PC-9 (cell line): ENCODE measurements at regions not wholly inside any gene's neighbourhood (a gene's known extent, or its start where the extent isn't known, plus 50 kb on each side); places are given as distances from the start of the nearest gene placed in this dataset.

Experiments used
- BruUV-seq: library from RNA; stranded (reverse); fragments of 400-500 nt; replicated peaks from 2 replicates; lab custom pipeline; 2021; lab: Mats Ljungman, UMichigan
- CTCF ChIA-PET: fragments of 300-600 bp; sonication (Branson Sonifier 250); formaldehyde crosslinking; loops from one replicate; lab custom pipeline; 2022; ENCODE audit warnings: antibody characterized with exemption; lab: Charles Lee
- POLR2A ChIA-PET: fragments of 300-600 bp; sonication (Branson Sonifier 250); formaldehyde crosslinking; loops from one replicate; lab custom pipeline; 2022; ENCODE audit warnings: antibody characterized with exemption; ENCODE audit not compliant: unreplicated experiment; lab: Charles Lee
- DNase-seq, 2 experiments: peaks; one replicate each; pipeline versions ENCODE4 v3.0.0 to v3.0.0-alpha.2; 2015 to 2022; ENCODE audit warnings: mixed read lengths in 1 of 2
- H2AFZ ChIP-seq: fragments of 200-600 bp; sonication (generic); 2 replicates; pipeline ENCODE4 v1.8.1; 2017; ENCODE audit warnings: antibody characterized with exemption
- H3F3A ChIP-seq: fragments of 200-600 bp; sonication (generic); 2 replicates; pipeline ENCODE4 v1.8.1; 2017; ENCODE audit warnings: antibody characterized with exemption, mild to moderate bottlenecking, low read depth; ENCODE audit not compliant: insufficient read depth
- H3K27ac ChIP-seq: fragments of 200-600 bp; sonication (generic); 2 replicates; pipeline ENCODE4 v1.6.1; 2016; ENCODE audit warnings: mixed run types
- H3K27me3 ChIP-seq: fragments of 200-600 bp; sonication (generic); 2 replicates; pipeline ENCODE4 v1.6.1; 2016; ENCODE audit warnings: low read depth, mixed run types; ENCODE audit not compliant: insufficient read depth
- H3K36me3 ChIP-seq: fragments of 200-600 bp; sonication (generic); 2 replicates; pipeline ENCODE4 v1.6.1; 2016; ENCODE audit warnings: low read depth, mixed run types
- H3K4me1 ChIP-seq: fragments of 200-600 bp; sonication (generic); replicated peaks from 2 replicates; pipeline ENCODE4 v1.6.1; 2016; ENCODE audit warnings: mixed run types; ENCODE audit not compliant: insufficient read depth
- H3K4me2 ChIP-seq: fragments of 200-600 bp; sonication (generic); 2 replicates; pipeline ENCODE4 v1.6.1; 2017; ENCODE audit warnings: mixed run types
- H3K4me3 ChIP-seq: fragments of 200-600 bp; sonication (generic); 2 replicates; pipeline ENCODE4 v1.6.1; 2016; ENCODE audit warnings: mixed run types
- H3K79me2 ChIP-seq: fragments of 200-600 bp; sonication (generic); 2 replicates; pipeline ENCODE4 v1.6.1; 2017; ENCODE audit warnings: low read depth, mixed run types
- H3K9me2 ChIP-seq: fragments of 200-600 bp; sonication (generic); 2 replicates; pipeline ENCODE4 v1.8.1; 2017; ENCODE audit warnings: mild to moderate bottlenecking; ENCODE audit not compliant: insufficient read depth
- H3K9me3 ChIP-seq: fragments of 200-600 bp; sonication (generic); 2 replicates; pipeline ENCODE4 v1.8.1; 2016; ENCODE audit warnings: low read depth; ENCODE audit not compliant: insufficient read depth
- H4K20me1 ChIP-seq: fragments of 200-600 bp; sonication (generic); 2 replicates; pipeline ENCODE4 v1.8.1; 2017; ENCODE audit not compliant: insufficient read depth
- CTCF ChIP-seq: fragments of 200-600 bp; sonication (generic); conservative IDR thresholded peaks from 2 replicates; pipeline ENCODE4 v1.6.1; 2017; ENCODE audit warnings: mixed run types, antibody characterized with exemption, mild to moderate bottlenecking, moderate library complexity
- EZH2 ChIP-seq: fragments of 200-600 bp; sonication (generic); IDR thresholded peaks from 2 replicates; pipeline ENCODE4 v1.8.0; 2017; ENCODE audit warnings: antibody characterized with exemption, low read depth
- intact Hi-C: fragments of 100-400 bp; cut with micrococcal nuclease; formaldehyde crosslinking; loops from one replicate; pipeline ENCODE4 v1.10.0; 2022; ENCODE audit not compliant: unreplicated experiment

GRCh38 chr11:17157761-17158160 is 50.0 kb downstream of the PIK3C2A start:
- H3K4me2 ChIP-seq = no peak overlapping the region
- H3K79me2 ChIP-seq = peaks cover 48% of the 10 kb centered on the region
- TF ChIP-seq CTCF = no peak
- no peak for TF ChIP-seq EZH2
- no peak overlapping the region for H2AFZ ChIP-seq
- H3F3A ChIP-seq = peaks cover 14% of the 10 kb centered on the region; the same call in 1 of the 2 replicates
- H3K9me2 ChIP-seq = 0 out of 2 replicates have a peak, but pooled peaks cover 3% of the 10 kb centered on the region
- peaks cover 3% of the 10 kb centered on the region for H3K36me3 ChIP-seq
- H3K27me3 ChIP-seq = no peaks in the 10 kb centered on the region
- H3K4me3 ChIP-seq = no peak overlapping the region
- H3K4me1 ChIP-seq = no peaks in the 10 kb centered on the region
- no peak overlapping the region for H3K27ac ChIP-seq
- no peak for DNase-seq
- no peaks in the 10 kb centered on the region for H3K9me3 ChIP-seq
- intact Hi-C loops = no loop called here
- ChIA-PET POLR2A (interaction anchor here (0.6 kb wide), 1 partner anchor 73 kb away, joined by 4 read pairs; no protein-coding TSS in a partner anchor), CTCF (no interaction called here)
- peaks cover 5% of the 10 kb centered on the region; the same call in 1 of the 2 replicates for H4K20me1 ChIP-seq
- BruUV-seq = no TSS peak

GRCh38 chr11:17156283-17156682 is 51.5 kb downstream of the PIK3C2A start:
- H3F3A ChIP-seq = peaks cover 13% of the 10 kb centered on the region; the same call in 1 of the 2 replicates
- H3K79me2 ChIP-seq = peaks cover 35% of the 10 kb centered on the region
- no peak overlapping the region for H3K4me3 ChIP-seq
- no peak overlapping the region for H3K27ac ChIP-seq
- H3K4me2 ChIP-seq = no peak overlapping the region
- H2AFZ ChIP-seq = no peak overlapping the region
- TF ChIP-seq CTCF = no peak
- TF ChIP-seq EZH2 = no peak
- no peaks in the 10 kb centered on the region for H3K4me1 ChIP-seq
- H3K9me2 ChIP-seq = no peaks in the 10 kb centered on the region
- POLR2A ChIA-PET = no interaction called here
- no peaks in the 10 kb centered on the region for H3K27me3 ChIP-seq
- CTCF ChIA-PET = interaction anchor here (0.6 kb wide), 1 partner anchor 192 kb away, joined by 20 read pairs; no protein-coding TSS in a partner anchor
- H3K36me3 ChIP-seq = peaks cover 8% of the 10 kb centered on the region
- peaks cover 5% of the 10 kb centered on the region; the same call in 1 of the 2 replicates for H4K20me1 ChIP-seq
- no peak for DNase-seq
- no TSS peak for BruUV-seq
- H3K9me3 ChIP-seq = no peaks in the 10 kb centered on the region
- intact Hi-C loops = no loop called here

GRCh38 chr11:17154409-17155159 is 53.2 kb downstream of the PIK3C2A start:
- H3K4me3 ChIP-seq = no peak overlapping the region
- intact Hi-C loops = no loop called here
- H2AFZ ChIP-seq = no peak overlapping the region
- TF ChIP-seq EZH2 (no peak), CTCF (no peak)
- DNase-seq = no peak
- ChIA-PET POLR2A (interaction anchor here (0.7 kb wide), 1 partner anchor 210 kb away, joined by 10 read pairs; no protein-coding TSS in a partner anchor), CTCF (no interaction called here)
- H3K9me3 ChIP-seq = no peaks in the 10 kb centered on the region
- H3F3A ChIP-seq = peaks cover 8% of the 10 kb centered on the region; the same call in 1 of the 2 replicates
- no peaks in the 10 kb centered on the region for H3K4me1 ChIP-seq
- H3K27me3 ChIP-seq = no peaks in the 10 kb centered on the region
- H3K27ac ChIP-seq = no peak overlapping the region
- peaks cover 18% of the 10 kb centered on the region for H3K79me2 ChIP-seq
- no peaks in the 10 kb centered on the region for H4K20me1 ChIP-seq
- no peak overlapping the region for H3K4me2 ChIP-seq
- peaks cover 8% of the 10 kb centered on the region for H3K36me3 ChIP-seq
- no peaks in the 10 kb centered on the region for H3K9me2 ChIP-seq
- BruUV-seq = no TSS peak
